Stimulated activated CD8-positive, alpha-beta memory T cell treated with anti-CD3 and anti-CD28 coated beads, Interleukin-15, amount 100 ng/mL, for 24 hours (primary cell): ENCODE measurements at regions not wholly inside any gene's neighbourhood (a gene's known extent, or its start where the extent isn't known, plus 50 kb on each side); places are given as distances from the start of the nearest gene placed in this dataset.

Source experiments
- DNase-seq: peaks from one replicate; pipeline ENCODE4 v3.0.0-alpha.2; 2020; ENCODE audit warnings: low read depth

DNA sequence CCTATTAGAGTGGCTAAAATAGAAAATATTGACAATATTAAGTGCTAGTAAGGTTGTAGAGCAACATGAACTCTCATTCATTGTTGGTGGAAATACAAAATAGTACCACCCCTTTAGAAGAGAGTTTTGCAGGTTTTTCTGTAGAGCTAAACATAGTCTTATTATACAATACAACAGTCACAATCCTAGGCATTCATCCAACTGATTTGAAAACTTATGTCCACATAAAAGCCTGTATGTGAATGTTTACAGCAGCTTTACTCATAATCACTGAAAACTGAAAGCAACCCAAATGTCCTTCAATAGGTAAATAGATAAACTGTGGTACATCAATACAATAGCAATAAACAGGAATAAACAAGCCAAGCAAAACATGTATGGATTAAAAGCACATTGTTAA is 127.2 kb upstream of the PRNP start:
- DNase-seq: no peak

DNA sequence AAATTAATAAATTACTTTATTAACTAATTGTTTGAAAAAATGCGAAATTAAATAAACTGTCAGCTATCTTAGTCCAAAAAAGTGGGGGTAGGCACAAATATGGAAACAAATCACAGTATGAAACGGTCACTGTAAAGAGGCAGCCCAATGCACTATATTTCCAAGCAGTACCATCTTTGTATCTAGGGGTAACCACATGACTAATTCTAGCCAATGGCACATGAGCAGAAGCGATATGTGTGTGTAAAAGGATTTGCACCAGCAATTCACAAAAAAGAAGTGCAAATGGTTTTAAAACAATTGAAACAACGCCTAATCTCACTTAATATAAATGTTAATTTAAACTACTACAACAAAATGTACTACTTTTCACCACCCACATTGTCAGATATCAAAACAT is 129.5 kb upstream of the PRNP start:
- DNase-seq: no peak

DNA sequence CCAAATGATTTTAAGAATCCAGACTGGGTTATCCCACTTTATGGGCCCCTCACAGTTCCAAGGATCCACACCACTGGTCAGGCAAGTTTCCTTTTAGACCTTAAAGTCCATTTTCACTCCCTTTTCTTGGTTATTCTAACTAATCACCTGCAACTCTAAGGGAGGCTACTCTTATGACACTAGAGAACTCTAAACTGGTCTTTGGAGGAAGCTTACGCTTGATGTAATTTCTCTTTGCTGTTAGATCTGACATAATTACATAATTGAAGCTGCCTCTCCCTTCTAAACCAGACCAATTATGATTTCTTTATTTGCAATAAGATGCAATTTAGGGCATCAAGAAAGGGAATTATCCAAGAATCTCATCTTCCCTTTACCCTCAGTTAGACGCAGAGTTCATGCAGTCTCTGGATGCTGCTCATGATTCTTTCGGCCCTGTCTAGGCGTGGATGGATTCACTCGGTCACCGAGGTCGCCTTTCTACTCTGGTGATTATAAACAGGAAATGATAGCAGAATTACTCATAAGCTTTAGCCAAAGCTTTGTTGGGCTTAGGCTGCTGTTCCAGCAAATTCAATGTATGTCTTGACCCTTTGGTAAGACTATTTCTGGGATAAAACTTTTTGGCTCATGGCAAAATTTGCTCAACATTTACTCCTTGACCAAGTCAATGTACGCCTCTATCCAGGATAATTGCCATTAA is 130.9 kb upstream of the PRNP start:
- DNase-seq: no peak

DNA sequence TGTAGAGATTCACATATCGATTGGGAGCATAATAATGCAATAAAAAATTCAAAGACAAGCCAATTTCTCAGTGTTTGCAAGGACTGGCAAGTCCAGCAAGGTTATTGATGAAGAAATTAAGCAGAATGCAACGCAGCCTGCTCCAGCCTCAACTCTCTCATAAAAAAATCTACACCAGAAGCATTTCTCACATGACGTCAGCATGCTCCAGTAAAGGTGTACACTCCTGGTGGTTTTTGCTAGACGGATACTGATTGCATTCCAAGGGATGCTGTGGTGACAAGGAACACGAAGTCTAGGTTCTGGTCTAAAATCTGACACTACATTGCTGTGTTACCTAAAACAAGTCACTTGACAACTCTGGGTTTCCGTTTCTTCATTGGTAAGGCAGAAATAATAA is 131.9 kb upstream of the PRNP start:
- DNase-seq: no peak

DNA sequence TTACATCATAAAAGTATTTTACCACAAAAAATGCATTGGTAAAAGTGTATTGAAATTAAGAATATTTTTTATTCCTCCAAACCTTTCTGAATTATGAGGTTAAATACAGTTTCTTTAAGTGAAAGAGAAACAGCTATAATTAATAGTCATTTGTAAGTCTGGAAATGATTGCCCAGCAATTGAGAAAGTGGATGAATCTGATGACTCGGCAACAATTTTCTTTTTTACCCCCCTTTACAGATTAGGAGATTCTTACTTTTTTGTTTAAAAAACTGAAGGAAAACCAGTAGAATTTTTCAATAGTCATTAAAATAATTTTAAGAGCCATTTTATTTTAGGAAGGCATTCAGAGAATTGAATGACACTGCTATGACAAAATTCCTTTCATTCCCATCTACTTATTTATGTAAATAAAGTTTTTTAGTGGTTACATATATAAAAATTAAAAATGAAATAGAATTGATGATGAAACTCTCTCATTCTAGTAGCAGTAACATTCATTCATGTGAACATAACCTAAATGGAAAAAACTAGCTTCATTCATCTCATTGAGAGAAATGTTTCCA is 134.1 kb upstream of the PRNP start:
- DNase-seq: no peak

DNA sequence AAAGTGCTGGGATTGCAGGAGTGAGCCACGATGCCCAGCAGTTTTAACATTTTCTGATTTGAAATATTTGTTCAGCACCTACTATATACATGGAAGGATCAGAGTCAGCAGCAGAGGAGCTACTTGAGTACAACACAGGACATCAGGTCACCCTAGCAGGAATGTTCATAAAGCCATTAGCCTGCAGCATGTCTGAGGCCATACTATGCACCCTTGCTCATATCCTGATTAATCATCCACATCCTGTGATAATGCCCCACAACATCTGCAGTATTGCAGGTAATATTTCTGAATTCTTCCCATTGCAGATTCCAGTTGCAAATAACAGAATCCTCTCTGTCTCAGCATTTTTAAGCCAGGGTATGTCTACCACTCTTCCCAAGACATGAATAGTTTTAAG is 135.5 kb upstream of the PRNP start:
- DNase-seq: no peak

DNA sequence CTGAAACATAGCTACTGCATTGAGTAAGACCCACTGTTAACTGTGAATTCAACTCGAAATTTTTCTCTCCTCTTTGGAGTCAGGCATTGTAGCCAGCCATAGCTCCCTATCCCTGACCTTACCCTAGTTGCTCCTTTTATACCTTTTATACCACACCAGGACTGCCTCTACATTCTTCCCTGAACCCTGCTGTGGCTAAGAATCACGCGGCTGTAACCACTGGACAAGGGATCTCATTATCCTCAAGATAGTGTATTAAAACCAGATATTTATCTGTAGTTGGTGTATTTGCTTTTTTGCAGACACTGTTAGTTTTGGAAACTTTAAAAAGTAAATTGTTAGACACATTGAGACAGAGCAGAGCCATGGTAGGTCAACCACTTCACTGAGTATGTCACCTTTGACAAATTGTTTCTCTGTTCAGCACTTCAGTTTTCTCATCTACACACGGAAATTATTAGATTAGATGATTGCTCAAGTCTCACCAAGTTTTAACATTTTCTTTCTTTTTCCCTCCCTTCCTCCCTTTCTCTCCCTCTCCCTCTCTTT is 136.5 kb upstream of the PRNP start:
- DNase-seq: no peak

DNA sequence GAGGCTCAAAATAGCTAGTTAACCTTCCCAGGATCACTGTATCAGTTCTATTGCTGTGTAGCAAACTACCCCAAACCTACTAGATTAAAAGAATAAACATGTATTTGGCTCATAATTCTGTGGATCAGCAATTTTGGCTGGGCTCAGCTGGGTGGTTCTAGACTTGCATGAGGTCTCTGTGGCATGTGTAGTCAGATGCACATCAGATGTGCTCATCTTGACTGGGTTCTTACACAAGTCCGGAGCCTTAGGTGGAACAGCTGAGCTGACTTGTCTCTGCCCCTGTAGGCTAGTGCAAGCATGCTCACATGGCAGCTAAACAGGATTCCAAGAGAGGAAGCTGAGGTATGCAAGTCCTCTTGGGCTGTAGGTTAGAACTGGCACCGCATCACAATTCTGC is 137.7 kb upstream of the PRNP start:
- DNase-seq: no peak

DNA sequence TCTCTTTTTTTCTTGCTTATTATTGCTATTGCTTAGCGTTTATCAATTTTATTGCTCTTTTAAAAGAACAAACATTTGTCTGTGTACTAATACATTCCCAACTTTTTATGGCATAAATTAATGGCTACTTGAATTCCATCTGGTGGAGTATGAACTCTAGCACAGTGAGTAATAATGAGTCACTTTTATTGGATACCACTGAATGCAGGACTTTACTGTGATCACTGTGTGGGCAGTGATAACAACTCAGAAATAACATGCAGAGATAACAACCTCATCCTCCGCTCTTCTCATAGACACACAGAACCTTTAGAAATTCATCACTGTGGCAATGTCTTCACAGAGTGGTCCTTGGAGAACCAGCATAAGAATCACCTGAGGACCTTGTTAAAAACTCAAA is 139.5 kb upstream of the PRNP start:
- DNase-seq: no peak

DNA sequence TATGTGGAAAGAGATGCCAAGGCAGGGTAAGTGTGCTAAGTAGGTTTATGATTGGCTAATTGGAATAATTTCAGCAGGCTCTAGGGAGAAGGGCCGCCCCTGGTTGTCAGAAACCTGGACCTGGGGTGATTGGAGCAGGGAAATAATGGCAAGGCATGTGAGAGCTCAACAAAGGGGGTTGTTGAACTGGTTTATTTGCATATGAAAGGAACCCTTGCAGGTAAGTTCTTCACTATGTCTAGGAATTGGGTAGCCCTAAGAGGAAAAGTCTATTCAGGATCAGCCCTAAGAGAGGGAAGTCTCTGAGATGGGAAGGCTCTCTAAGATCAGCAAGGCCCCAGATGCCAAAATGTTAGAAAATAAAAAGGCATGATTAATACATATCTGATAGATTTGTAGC is 139.9 kb upstream of the PRNP start:
- no peak for DNase-seq

DNA sequence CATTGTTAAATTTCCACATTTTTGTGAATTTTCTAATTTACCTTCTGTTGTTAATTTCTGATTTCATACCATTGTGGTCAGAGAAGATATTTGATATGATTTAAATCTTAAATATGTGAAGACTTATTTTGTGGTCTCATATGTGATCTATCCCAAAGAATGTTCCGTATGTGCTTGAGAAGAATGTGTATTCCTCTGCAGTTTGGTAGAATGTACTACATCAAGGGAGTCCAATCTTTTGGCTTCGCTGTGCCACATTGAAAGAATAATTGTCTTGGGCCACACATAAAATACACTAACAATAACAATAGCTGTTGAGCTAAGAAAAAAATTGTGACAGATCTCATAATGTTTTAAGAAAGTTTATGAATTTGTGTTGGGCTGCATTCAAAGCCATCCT is 140.7 kb upstream of the PRNP start:
- DNase-seq: no peak

DNA sequence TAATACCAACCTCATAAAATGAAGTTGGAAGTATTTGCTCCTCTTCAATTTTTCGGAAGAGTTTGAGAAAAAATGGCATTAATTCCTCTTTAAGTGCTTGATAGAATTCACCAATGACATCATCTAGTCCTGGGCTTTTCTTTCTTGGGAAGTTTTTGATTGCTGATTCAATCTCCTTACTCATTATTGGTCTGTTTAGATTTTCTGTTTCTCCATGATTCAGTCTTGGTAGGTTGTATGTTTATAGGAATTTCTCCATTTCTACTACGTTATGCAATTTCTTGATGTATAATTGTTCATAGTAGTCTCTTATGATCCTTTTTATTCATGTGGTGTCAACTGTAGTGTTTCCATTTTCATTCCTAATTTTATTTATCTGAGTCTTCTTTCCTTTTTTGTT is 141.5 kb upstream of the PRNP start:
- no peak for DNase-seq

DNA sequence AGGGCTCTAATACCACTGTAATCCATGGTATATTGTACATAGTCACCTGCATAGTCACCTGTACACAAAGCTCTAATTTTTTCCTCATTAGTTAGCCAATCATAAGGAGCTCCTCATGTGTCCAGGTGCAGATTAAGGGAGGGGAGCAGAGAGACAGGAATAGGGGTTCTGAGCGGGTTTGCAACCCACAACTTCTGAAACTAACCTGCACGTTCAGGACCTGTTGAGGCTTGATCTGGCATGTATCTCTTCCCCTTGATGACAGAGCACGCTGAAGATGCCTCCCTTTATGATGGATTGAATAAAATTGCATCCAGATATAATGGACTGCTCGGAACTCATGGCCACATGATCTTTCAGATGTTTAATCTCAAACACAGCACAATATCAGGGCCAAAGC is 144.0 kb upstream of the PRNP start:
- no peak for DNase-seq

DNA sequence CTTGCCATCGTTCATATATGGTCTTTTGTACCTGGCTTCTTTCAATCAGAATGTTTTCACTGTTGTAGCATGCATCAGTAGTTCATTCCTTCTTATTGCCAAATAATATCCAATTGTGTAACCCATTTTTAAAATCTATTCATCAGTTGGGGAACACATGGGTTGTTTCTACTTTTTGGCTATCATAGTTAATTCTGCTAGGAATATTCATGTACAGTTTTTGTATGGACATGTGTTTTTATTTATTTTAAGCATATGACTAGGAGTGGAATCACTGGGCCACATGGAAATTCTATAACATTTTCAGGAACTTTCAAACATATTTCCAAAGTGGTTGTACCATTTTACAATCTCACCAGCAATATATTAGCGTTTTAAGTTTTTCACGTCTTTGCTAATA is 151.9 kb upstream of the PRNP start:
- DNase-seq: no peak

DNA sequence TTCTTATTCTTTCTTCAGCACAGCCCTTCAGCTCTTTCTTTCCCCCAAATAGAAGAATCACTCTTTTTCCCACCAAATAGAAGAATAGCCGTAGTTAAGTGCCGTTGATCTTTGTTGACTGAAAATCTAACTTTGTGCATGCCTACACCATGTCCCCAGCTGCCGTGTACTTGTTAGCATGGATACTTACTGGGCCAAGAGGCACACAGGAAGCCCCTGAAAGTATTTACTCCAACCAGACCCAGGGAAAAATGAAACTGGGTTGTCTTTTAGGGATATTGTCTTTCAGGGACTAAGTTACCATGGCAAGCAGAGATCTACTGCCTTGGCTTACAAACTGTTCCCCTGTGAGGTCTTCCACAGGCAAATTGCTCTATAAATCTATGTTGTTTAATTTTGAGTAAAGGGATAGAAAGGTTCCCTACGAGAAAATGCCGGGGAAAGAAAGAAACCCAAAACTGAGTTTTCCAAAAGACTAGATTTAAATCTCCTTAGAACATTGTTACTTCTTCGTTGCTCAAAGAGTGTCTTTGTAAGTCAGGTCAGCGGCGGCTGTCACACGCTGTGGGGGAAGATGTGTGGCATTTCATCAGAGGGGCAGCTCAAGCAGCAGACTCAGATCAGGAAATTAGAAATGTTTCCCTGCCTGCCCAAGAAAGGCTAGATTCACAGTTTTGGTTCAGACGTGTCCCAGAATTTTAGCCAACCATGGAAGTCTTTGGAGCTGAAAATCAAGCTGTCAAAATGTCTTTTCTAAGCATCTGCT is 152.7 kb upstream of the PRNP start:
- DNase-seq: no peak

DNA sequence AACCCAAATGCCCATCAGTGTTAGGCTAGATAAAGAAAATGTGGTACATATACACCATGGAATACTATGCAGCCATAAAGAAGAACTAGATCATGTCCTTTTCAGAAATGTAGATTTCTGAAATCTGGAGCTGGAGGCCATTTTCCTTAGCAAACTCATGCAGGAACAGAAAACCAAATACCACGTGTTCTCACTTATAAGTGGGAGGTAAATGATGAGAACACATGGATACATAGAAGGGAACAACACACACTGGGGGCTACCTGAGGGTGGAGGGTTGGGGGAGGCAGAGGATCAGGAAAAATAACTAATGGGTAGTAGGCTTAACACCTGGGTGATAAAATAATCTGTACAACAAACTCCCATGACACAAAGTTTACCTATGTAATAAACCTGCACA is 153.5 kb upstream of the PRNP start:
- DNase-seq: no peak

DNA sequence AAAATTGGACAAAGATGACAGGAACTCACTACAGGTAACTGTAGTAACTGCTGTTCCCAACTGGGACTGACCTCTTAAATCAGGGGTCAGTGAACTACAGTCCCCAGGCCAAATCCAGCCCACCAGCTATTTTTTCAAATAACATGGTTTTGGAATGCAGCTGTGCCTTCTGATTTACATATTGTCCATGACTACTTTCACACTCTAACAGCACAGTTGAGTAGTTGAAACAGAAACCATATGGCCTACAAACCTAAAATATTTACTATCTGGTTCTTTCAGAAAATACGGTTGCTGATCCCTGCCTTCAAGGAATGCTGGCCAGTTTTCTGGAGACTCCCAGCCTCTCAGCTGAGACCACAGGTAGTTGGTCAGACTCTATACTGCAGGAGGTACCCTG is 161.5 kb upstream of the PRNP start:
- no peak for DNase-seq

DNA sequence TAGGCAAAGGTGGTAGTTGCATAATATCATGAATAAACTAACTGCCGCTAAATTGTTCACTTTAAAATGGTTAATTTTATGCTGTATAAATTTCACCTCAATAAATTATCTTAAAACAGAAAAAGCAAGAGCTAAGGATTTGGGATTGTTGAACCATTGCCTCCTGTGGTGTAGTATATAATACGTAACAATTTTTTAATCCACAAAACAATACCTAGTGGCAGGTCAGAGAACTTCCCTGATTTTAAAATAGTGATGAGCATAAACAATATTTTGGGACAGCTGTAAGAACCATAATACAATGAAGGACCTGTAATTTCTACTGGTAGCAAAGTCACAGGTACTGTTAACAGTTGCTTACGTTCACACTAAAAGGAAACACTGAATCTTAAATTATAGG is 161.9 kb upstream of the PRNP start:
- no peak for DNase-seq

DNA sequence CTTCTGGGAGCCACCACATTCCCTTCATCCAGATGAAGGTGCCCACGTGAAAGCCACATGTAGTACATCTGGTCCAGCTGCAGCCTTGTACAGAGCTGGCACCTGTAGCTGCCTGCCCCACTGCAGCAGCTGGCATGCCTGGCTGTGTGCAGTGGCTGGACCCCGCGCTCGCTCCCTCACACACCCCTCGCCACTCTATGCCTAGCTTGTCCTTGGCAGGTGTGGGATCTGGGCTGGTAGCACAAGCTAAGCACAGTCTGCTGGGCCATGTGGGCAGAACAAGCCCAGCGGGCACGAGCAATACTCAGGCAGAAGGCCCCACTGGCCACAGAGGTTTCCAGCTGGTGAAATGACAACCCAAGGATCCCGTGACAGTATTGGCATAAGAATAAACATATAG is 163.9 kb upstream of the PRNP start:
- DNase-seq: no peak

DNA sequence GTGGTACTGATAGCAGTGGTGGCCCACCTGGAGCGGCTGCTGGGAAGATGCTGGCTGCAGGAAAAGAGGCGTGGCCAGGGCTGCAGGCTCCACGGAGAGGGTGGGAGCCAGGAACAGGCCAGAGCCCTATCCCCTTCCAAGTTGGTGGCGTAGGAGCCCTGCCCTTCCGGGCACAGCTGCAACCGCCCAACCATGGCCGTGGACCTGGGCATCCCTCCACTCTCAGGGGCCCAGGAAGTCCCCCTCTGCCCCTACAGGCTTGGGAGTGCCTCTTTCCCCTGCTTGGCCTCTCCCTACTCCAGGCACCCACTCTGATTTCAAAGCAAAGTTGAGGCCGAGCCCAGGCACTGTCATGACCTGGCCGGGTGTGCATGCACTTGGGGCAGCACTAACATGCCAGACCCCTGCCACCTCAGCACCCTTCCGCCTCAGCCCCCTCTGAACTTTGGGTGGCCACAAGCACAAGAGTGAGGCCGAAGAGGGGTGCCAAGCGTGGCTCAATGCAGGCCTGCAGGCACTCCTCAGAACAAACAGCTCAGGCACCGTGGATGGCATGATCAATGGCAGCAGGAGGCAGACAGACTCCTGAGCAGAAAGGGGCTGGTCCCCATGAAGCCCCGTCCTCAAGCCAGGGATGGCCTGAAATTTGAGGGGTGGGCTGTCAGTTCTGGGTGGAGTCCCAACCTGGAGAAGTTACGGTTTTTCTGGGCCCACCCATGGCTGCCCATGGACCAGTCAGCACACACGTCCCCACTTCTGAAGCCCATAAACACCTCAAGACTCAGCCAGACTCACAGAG is 164.9 kb upstream of the PRNP start:
- no peak for DNase-seq

DNA sequence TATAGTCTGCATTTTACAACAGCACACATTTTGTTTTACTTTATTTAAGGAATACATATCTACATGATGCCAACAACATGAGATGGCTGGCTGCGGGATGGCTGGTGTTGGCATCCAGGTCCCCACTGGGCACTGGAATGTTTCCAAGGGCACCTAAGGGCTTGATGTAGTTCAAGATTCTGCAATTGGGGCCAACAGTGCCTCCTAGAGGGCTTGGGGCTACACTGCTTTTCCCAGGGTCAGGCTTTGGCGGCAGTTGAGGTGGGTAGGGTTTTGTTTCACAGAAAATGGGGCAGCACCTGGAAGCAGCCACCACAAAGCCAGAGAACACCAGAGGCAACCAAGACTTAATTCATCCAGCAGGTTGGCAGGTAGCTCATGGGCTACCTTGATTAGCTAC is 166.7 kb upstream of the PRNP start:
- DNase-seq: no peak

DNA sequence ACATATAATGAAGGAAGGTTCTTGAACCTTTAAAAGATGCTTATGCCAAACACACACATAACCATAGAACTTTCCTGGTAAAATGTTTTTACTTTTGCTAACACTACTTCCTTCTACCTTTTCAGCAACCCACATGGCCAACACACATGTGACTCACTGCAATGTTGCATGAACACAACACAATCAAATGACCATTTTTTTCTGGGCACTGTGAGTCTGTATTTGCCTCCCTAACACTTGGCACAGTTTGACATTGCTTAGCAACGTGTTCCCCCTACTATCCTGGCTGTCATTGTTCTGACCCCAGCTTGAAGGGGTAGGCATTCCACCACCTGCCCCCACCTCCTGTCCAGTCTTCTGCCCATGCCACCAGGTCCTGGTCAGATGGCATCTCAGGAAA is 169.4 kb upstream of the PRNP start:
- no peak for DNase-seq

DNA sequence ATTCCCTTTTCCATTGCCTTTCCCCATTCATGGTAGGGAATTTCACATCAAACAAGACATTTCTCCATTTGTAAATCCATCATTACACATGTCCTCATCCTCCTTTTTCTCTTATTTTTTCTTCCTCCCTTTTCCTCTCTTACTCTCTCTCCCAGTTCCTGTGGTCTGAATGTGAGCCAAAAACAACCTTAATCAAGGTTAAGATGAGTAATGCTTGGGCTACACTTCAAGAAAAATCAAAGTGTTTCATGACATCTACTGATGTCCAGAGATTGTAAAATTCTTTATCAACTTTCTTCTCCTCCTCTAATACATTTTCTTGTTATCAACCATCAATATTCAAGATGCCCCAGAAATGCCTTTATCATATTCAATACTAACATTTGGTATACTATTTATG is 172.5 kb upstream of the PRNP start:
- no peak for DNase-seq
